Hepatocyte (in vitro differentiated cells): ENCODE measurements at regions not wholly inside any gene's neighbourhood (a gene's known extent, or its start where the extent isn't known, plus 50 kb on each side); places are given as distances from the start of the nearest gene placed in this dataset.

Experiments used
- DNase-seq: peaks from one replicate; pipeline ENCODE4 v3.0.0-alpha.2; 2016; ENCODE audit warnings: low spot score
- H2AFZ ChIP-seq: fragments of 200-600 bp; sonication (generic); 2 replicates; pipeline ENCODE4 v1.6.0; 2016; ENCODE audit warnings: antibody characterized with exemption, mild to moderate bottlenecking
- H3K27ac ChIP-seq: fragments of 200-600 bp; sonication (generic); 2 replicates; pipeline ENCODE4 v1.5.1; 2016; ENCODE audit warnings: mild to moderate bottlenecking
- H3K27me3 ChIP-seq: fragments of 200-600 bp; sonication (generic); 2 replicates; pipeline ENCODE4 v1.6.1; 2016
- H3K36me3 ChIP-seq: fragments of 200-600 bp; sonication (generic); replicated peaks from 2 replicates; pipeline ENCODE4 v1.5.1; 2016; ENCODE audit warnings: low read depth; ENCODE audit not compliant: insufficient read depth
- H3K4me1 ChIP-seq: fragments of 200-600 bp; sonication (generic); 2 replicates; pipeline ENCODE4 v1.5.1; 2016; ENCODE audit warnings: mild to moderate bottlenecking, moderate library complexity; ENCODE audit not compliant: insufficient read depth
- H3K4me2 ChIP-seq: fragments of 200-600 bp; sonication (generic); 2 replicates; pipeline ENCODE4 v1.6.0; 2016
- H3K4me3 ChIP-seq: fragments of 200-600 bp; sonication (generic); 2 replicates; pipeline ENCODE4 v1.5.1; 2016; ENCODE audit warnings: mild to moderate bottlenecking
- H3K79me2 ChIP-seq: fragments of 200-600 bp; sonication (generic); 2 replicates; pipeline ENCODE4 v1.6.0; 2017; ENCODE audit warnings: mild to moderate bottlenecking
- H3K9me2 ChIP-seq: fragments of 200-600 bp; sonication (generic); replicated peaks from 2 replicates; pipeline ENCODE4 v1.6.0; 2017; ENCODE audit warnings: mild to moderate bottlenecking; ENCODE audit not compliant: insufficient read depth
- H3K9me3 ChIP-seq: fragments of 200-600 bp; sonication (generic); 2 replicates; pipeline ENCODE4 v1.5.1; 2016; ENCODE audit warnings: low read depth, mild to moderate bottlenecking
- H4K20me1 ChIP-seq: fragments of 200-600 bp; sonication (generic); 2 replicates; pipeline ENCODE4 v1.6.0; 2016; ENCODE audit warnings: mild to moderate bottlenecking; ENCODE audit not compliant: insufficient read depth, poor library complexity, severe bottlenecking
- EZH2 ChIP-seq: fragments of 200-600 bp; sonication (generic); IDR thresholded peaks from 2 replicates; pipeline ENCODE4 v1.6.1; 2016; ENCODE audit warnings: antibody characterized with exemption, mild to moderate bottlenecking, borderline replicate concordance
- EZH2phosphoT487 ChIP-seq: fragments of 200-600 bp; sonication (generic); IDR thresholded peaks from one replicate; pipeline ENCODE4 v1.6.1; 2018; ENCODE audit warnings: antibody characterized with exemption, mild to moderate bottlenecking, low read depth, moderate library complexity; ENCODE audit not compliant: unreplicated experiment, severe bottlenecking
- WGBS: methylation state at CpG from one replicate; pipeline ENCODE4 v1.1.6; 2016; ENCODE audit warnings: low lambda C conversion rate; ENCODE audit errors: missing lambda C conversion rate; 5-methylcytosine and 5-hydroxymethylcytosine counted together
- TF ChIP-seq, protein P1 (sequence below): fragments of 200-600 bp; sonication (generic); IDR thresholded peaks from 2 replicates; pipeline ENCODE4 v1.5.1; 2016; ENCODE audit warnings: antibody characterized with exemption, mild to moderate bottlenecking; ENCODE audit not compliant: poor library complexity

DNA sequence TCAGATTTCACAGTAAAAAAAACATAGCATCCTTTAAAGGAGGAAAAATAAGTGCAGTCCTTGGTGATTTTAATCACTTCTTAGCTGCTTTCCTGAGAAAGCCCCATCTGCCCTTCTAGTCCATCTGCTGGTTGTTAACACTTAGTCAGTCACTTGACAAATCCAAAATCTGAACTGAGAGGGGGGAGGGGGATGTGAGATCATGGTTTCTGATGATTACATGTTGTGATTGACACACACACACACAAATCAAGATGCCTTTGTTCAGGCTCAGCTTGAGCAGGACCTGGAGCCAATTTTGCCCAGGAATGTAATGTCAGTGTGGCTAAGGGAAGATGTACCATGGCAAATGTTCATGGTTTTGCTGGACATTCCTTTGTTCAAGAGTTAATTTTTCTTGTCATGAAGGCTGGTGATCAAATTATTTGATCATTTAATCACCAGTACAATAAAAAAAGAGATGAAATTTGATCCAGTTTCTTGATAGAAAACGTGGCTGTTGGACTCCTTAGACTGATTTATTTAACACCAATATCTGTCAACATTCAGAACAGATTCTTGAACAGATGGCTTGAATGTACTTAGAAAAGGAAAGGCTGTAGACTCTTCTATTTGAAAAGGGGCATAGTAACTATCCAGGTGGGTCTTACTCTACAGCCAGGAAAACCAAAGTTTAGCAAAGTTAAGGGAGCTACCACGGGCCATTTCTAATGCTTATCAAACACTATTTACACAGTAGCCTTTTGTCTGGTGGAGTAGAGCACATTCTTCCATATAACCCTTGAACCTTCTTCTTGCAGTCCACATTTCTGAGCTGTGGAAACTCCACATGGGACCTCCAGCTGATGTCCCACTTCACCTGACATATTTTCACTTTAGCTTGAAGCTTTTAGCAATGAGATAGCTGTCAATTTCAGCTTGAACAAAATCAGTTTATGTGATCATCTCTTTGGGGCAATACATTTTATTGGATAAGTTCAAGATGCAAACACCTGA lies 408.7 kb downstream of the PIK3C3 start:
- no peaks in the 10 kb centered on the region for H3K36me3 ChIP-seq
- no peaks in the 10 kb centered on the region for H3K27me3 ChIP-seq
- TF ChIP-seq, protein P1, sequence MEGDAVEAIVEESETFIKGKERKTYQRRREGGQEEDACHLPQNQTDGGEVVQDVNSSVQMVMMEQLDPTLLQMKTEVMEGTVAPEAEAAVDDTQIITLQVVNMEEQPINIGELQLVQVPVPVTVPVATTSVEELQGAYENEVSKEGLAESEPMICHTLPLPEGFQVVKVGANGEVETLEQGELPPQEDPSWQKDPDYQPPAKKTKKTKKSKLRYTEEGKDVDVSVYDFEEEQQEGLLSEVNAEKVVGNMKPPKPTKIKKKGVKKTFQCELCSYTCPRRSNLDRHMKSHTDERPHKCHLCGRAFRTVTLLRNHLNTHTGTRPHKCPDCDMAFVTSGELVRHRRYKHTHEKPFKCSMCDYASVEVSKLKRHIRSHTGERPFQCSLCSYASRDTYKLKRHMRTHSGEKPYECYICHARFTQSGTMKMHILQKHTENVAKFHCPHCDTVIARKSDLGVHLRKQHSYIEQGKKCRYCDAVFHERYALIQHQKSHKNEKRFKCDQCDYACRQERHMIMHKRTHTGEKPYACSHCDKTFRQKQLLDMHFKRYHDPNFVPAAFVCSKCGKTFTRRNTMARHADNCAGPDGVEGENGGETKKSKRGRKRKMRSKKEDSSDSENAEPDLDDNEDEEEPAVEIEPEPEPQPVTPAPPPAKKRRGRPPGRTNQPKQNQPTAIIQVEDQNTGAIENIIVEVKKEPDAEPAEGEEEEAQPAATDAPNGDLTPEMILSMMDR, result no peak
- TF ChIP-seq EZH2 (no peak), EZH2phosphoT487 (no peak)
- no peak overlapping the region for H3K4me2 ChIP-seq
- H4K20me1 ChIP-seq, result no peaks in the 10 kb centered on the region
- no peak for DNase-seq
- H3K4me3 ChIP-seq, result no peak overlapping the region
- H3K79me2 ChIP-seq, result no peaks in the 10 kb centered on the region
- H3K9me2 ChIP-seq, result no peaks in the 10 kb centered on the region
- no peak overlapping the region for H2AFZ ChIP-seq
- WGBS, result 55% methylated on average over 2 of the region's 2 CpGs
- no peak overlapping the region for H3K27ac ChIP-seq
- H3K9me3 ChIP-seq, result no peaks in the 10 kb centered on the region
- no peaks in the 10 kb centered on the region for H3K4me1 ChIP-seq

DNA sequence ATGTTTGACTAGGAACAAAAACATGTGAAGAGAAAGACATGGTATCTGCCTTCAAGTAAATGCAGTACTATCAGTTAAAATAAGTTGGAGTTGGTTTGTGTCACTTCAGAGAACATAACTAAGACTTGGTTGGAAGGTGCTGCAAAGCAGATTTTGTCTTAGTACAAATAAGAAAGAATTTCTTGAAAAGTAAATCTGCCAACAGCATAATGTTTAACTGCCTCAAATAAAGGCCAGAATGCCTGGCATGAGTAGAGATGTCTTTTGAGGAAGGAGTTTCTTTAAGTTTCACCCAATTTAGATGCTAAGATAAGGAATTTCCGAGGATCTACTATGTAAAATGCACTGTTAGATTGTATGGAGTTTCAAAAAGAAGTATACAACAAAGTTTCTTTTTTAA lies 409.7 kb downstream of the PIK3C3 start:
- no peaks in the 10 kb centered on the region for H3K9me3 ChIP-seq

DNA sequence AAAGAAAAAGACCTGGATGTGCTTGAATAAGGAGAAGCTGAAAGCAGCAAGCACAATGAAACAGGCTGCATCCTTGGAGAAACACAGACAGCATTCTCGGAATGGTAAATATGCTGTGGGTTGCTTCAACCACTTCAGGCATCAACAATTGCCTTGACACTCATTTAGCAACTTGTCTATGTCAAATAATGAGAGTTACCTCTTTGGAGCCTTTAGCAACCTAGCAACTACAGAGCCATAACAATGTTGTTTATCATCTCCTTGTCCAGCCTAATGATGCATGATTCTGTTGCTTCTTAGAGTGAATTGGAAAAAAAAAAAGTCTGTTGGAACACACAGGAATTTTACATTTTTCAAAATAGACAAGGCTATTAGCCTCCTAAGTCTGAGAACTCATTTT lies 410.6 kb downstream of the PIK3C3 start:
- H4K20me1 ChIP-seq, result no peaks in the 10 kb centered on the region
- no peaks in the 10 kb centered on the region for H3K9me2 ChIP-seq
- no peak overlapping the region for H3K4me3 ChIP-seq
- 70% methylated on average over 1 of the region's 1 CpG for WGBS
- H3K79me2 ChIP-seq, result no peaks in the 10 kb centered on the region
- H3K36me3 ChIP-seq, result no peaks in the 10 kb centered on the region
- no peak for TF ChIP-seq EZH2phosphoT487
- TF ChIP-seq, protein P1, result no peak
- TF ChIP-seq EZH2, result no peak
- no peaks in the 10 kb centered on the region for H3K27me3 ChIP-seq
- H3K4me1 ChIP-seq, result no peaks in the 10 kb centered on the region
- H3K4me2 ChIP-seq, result no peak overlapping the region
- DNase-seq, result no peak
- no peak overlapping the region for H3K27ac ChIP-seq
- H3K9me3 ChIP-seq, result no peaks in the 10 kb centered on the region
- H2AFZ ChIP-seq, result no peak overlapping the region

More for the DNA sequence above, 409.7 kb downstream of the PIK3C3 start:
- TF ChIP-seq, protein P1, result no peak
- TF ChIP-seq EZH2phosphoT487 (no peak), EZH2 (no peak)
- no peaks in the 10 kb centered on the region for H3K36me3 ChIP-seq
- H4K20me1 ChIP-seq, result no peaks in the 10 kb centered on the region
- WGBS, result 61% methylated on average over 1 of the region's 1 CpG
- no peak for DNase-seq
- H3K4me1 ChIP-seq, result no peaks in the 10 kb centered on the region
- H3K4me3 ChIP-seq, result no peak overlapping the region
- H2AFZ ChIP-seq, result no peak overlapping the region
- H3K79me2 ChIP-seq, result no peaks in the 10 kb centered on the region
- no peaks in the 10 kb centered on the region for H3K9me2 ChIP-seq
- no peaks in the 10 kb centered on the region for H3K27me3 ChIP-seq
- no peak overlapping the region for H3K4me2 ChIP-seq
- H3K27ac ChIP-seq, result no peak overlapping the region
